ENCODE measurements at regions not wholly inside any gene's neighbourhood (a gene's known extent, or its start where the extent isn't known, plus 50 kb on each side); places are given as distances from the start of the nearest gene placed in this dataset.

DNA sequence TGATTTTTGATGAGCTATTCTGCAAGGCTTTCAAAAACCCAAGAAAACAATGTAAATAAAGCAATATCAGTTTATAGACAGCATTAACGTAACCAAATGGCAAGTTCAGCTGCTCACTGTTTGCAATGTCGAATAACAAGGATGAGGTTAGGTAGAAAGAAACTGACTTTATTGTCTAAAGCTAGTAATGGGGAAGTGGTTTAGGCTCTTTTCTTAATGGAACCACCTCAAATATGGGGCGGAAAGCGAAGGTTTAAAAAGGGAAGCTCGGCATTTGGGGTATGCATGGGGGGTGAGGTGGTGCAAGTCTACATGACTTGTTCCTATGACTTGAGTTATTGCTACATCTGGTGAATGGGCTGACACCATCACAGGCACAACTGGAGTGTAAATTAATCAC lies 1060.2 kb downstream of the NSUN3 start:
- no peak for TF ChIP-seq CTCF (IDR thresholded peaks at IDR 0.05)
- TF ChIP-seq POLR2A (IDR thresholded peaks at IDR 0.05): no peak
